OCI-LY3 (cell line): ENCODE measurements at regions not wholly inside any gene's neighbourhood (a gene's known extent, or its start where the extent isn't known, plus 50 kb on each side); places are given as distances from the start of the nearest gene placed in this dataset.

ENCODE experiments used
- H2AFZ ChIP-seq: fragments of 200-600, 300-600 bp; shearing (Covaris generic); 2 replicates; pipeline ENCODE4 v1.6.0; 2014; ENCODE audit warnings: antibody characterized with exemption, low read depth, low read length
- H3K27ac ChIP-seq: fragments of 200-600, 300-600 bp; sonication (generic); 2 replicates; pipeline ENCODE4 v1.5.1; 2014; ENCODE audit warnings: mild to moderate bottlenecking, low read length, moderate library complexity, mixed read lengths
- H3K27me3 ChIP-seq: fragments of 200-600, 300-600 bp; sonication (generic); 2 replicates; pipeline ENCODE4 v1.6.1; 2014; ENCODE audit warnings: low read depth, low read length, mixed read lengths
- H3K36me3 ChIP-seq: fragments of 200-600, 300-600 bp; sonication (generic); replicated peaks from 2 replicates; pipeline ENCODE3; 2014; ENCODE audit warnings: low read depth, low read length, mixed read lengths
- H3K4me1 ChIP-seq: fragments of 300-600, 200-600 bp; sonication (generic); 2 replicates; pipeline ENCODE4 v1.6.1; 2014; ENCODE audit warnings: low read length, mixed read lengths
- H3K4me2 ChIP-seq: fragments of 200-600, 300-600 bp; sonication (generic); 2 replicates; pipeline ENCODE4 v1.6.1; 2014; ENCODE audit warnings: low read length, mixed read lengths
- H3K4me3 ChIP-seq: fragments of 300-600, 200-600 bp; sonication (generic); 2 replicates; pipeline ENCODE4 v1.5.1; 2014; ENCODE audit warnings: antibody characterized with exemption, mild to moderate bottlenecking, low read length, moderate library complexity
- H3K79me2 ChIP-seq: fragments of 300-600, 200-600 bp; shearing (Covaris generic); 2 replicates; pipeline ENCODE4 v1.6.1; 2014; ENCODE audit warnings: mild to moderate bottlenecking, low read length, mixed read lengths
- H3K9ac ChIP-seq: fragments of 300-600, 200-600 bp; shearing (Covaris generic); 2 replicates; pipeline ENCODE4 v1.6.0; 2014; ENCODE audit warnings: mild to moderate bottlenecking, low read length, moderate library complexity
- H3K9me3 ChIP-seq: fragments of 200-600, 300-600 bp; shearing (Covaris generic); 2 replicates; pipeline ENCODE4 v1.6.1; 2014; ENCODE audit warnings: low read length, mixed read lengths; ENCODE audit not compliant: insufficient read depth
- H4K20me1 ChIP-seq: fragments of 200-600, 300-600 bp; sonication (generic); 2 replicates; pipeline ENCODE4 v1.6.1; 2016; ENCODE audit warnings: low read length, mixed read lengths; ENCODE audit not compliant: insufficient read depth
- EZH2phosphoT487 ChIP-seq: fragments of 200-600 bp; shearing (Covaris generic); IDR thresholded peaks from 2 replicates; pipeline ENCODE4 v1.6.1; 2018; ENCODE audit warnings: antibody characterized with exemption, mixed run types, low read depth
- TF ChIP-seq, protein P1 (sequence below): fragments of 200-600, 300-600 bp; sonication (generic); IDR thresholded peaks from 2 replicates; pipeline ENCODE4 v1.5.1; 2014; ENCODE audit warnings: antibody characterized with exemption, low read length, low read depth

DNA sequence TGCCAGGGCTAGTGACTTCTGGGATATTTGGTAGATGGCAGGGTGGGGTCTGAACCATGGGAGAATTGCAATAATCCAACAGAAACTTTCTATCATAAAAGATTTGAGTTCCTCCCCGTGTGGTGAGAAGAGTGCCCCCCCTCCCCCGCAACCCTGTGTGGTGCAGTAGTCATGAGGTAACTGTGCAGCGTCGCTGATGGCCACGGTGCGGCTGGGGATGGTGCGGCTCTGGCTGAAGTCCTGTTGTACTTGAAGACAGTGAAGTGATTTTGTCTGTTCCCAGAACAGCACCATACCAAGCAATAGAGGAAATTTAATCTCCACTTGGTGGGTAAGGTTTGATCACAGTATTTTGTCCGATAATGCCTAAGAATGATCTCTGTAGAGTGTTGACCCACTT lies 654.8 kb upstream of the POU3F2 start:
- H3K4me1 ChIP-seq: no peaks in the 10 kb centered on the region
- no peaks in the 10 kb centered on the region for H3K27me3 ChIP-seq
- H3K4me3 ChIP-seq: no peak overlapping the region
- no peaks in the 10 kb centered on the region for H4K20me1 ChIP-seq
- H2AFZ ChIP-seq: no peak overlapping the region
- no peaks in the 10 kb centered on the region for H3K79me2 ChIP-seq
- H3K9me3 ChIP-seq: no peaks in the 10 kb centered on the region
- no peak overlapping the region for H3K4me2 ChIP-seq
- H3K27ac ChIP-seq: no peak overlapping the region
- TF ChIP-seq EZH2phosphoT487: no peak
- TF ChIP-seq, protein P1, sequence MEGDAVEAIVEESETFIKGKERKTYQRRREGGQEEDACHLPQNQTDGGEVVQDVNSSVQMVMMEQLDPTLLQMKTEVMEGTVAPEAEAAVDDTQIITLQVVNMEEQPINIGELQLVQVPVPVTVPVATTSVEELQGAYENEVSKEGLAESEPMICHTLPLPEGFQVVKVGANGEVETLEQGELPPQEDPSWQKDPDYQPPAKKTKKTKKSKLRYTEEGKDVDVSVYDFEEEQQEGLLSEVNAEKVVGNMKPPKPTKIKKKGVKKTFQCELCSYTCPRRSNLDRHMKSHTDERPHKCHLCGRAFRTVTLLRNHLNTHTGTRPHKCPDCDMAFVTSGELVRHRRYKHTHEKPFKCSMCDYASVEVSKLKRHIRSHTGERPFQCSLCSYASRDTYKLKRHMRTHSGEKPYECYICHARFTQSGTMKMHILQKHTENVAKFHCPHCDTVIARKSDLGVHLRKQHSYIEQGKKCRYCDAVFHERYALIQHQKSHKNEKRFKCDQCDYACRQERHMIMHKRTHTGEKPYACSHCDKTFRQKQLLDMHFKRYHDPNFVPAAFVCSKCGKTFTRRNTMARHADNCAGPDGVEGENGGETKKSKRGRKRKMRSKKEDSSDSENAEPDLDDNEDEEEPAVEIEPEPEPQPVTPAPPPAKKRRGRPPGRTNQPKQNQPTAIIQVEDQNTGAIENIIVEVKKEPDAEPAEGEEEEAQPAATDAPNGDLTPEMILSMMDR: no peak
- no peaks in the 10 kb centered on the region for H3K36me3 ChIP-seq
- H3K9ac ChIP-seq: no peak overlapping the region

DNA sequence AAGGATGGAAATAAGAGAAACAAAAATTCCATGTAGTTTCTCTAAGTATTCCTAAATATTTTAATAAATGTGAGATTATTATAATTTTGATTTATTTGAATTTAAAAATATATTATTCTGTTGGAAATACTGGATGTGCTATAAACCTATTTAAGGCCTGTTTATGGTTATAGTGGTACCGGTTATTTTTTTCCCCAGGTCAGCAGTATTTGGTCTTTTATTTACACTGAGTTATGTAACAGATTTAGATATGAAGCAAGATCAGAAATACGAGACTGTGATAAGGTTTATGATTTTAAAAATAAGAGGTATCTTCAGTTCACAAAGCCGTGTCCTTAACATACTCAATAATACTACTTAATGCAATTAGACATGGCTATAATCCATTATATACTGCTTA lies 634.3 kb upstream of the POU3F2 start:
- Histone ChIP-seq H3K36me3 (no peaks in the 10 kb centered on the region), H4K20me1 (no peaks in the 10 kb centered on the region), H3K27ac (no peak overlapping the region), H3K4me1 (no peaks in the 10 kb centered on the region), H3K9me3 (no peaks in the 10 kb centered on the region), H3K79me2 (no peaks in the 10 kb centered on the region), H3K9ac (no peak overlapping the region), H2AFZ (no peak overlapping the region), H3K4me3 (no peak overlapping the region), H3K4me2 (no peak overlapping the region), H3K27me3 (no peaks in the 10 kb centered on the region)
- TF ChIP-seq, protein P1: no peak
- no peak for TF ChIP-seq EZH2phosphoT487

DNA sequence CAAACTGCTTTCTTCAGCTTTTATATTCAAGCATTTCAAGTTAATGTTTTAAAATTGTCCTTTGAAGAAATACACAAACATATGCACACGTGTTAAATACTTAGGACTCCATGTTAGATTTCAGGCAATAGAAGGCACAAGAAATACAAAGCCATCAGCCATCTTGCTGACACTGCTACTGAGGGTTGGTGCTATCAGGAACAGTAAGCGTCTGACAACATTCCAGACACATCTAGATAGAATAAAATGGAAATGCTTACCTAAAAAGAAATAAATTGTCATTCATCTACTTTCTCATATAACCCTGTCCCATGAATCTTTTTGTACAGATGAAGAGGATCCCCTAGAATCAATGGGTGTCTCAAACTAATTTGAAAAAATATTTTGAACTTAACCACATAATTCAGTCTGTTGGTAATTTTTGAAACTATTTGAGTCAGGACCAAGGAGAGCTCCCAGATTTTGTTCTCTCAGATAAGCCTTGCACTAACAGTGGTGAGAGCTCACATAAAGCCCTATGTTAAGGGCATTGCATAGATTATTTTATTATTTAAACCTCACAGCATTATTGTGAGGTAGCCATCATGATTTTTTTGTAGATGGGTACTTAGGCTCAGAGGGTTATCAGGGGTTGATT lies 631.1 kb upstream of the POU3F2 start:
- no peak for TF ChIP-seq EZH2phosphoT487
- TF ChIP-seq, protein P1: no peak
- Histone ChIP-seq H3K4me2 (no peak overlapping the region), H4K20me1 (no peaks in the 10 kb centered on the region), H3K4me1 (no peaks in the 10 kb centered on the region), H3K9ac (no peak overlapping the region), H3K27ac (no peak overlapping the region), H3K27me3 (no peaks in the 10 kb centered on the region), H3K79me2 (no peaks in the 10 kb centered on the region), H3K9me3 (no peaks in the 10 kb centered on the region), H3K36me3 (no peaks in the 10 kb centered on the region), H2AFZ (no peak overlapping the region), H3K4me3 (no peak overlapping the region)

DNA sequence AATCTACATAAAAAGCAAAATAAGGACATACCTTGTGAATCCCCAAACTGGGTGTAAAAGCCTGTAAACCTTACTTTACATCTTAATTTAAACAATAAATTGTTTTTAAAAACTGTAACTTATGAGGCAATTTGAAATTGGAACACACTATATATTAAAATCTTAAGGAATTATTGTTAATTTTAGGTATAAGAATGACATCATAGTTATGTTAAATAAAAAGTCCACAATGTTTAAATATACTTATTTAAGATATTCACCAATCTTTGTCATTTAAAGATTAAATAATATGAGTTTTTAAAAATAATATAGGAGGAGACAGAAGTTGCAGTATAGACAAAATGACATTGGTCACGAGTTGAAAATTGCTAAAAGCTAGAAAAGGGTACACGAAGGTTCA lies 621.9 kb upstream of the POU3F2 start:
- H3K27me3 ChIP-seq: no peaks in the 10 kb centered on the region
- no peak overlapping the region for H3K9ac ChIP-seq
- H3K9me3 ChIP-seq: no peaks in the 10 kb centered on the region
- no peaks in the 10 kb centered on the region for H3K79me2 ChIP-seq
- H3K4me1 ChIP-seq: no peaks in the 10 kb centered on the region
- H4K20me1 ChIP-seq: no peaks in the 10 kb centered on the region
- no peak for TF ChIP-seq EZH2phosphoT487
- TF ChIP-seq, protein P1: no peak
- no peak overlapping the region for H3K27ac ChIP-seq
- H3K4me3 ChIP-seq: no peak overlapping the region
- H3K4me2 ChIP-seq: no peak overlapping the region
- no peak overlapping the region for H2AFZ ChIP-seq
- no peaks in the 10 kb centered on the region for H3K36me3 ChIP-seq
